COLO668 (cell line): ENCODE measurements at regions not wholly inside any gene's neighbourhood (a gene's known extent, or its start where the extent isn't known, plus 50 kb on each side); places are given as distances from the start of the nearest gene placed in this dataset.
"Not testable (repeated sequence)": the region's sequence is repeated elsewhere in the genome, so short reads cannot be mapped to it uniquely, and the experiment has no call there.

Experiments used
- DNase-seq: peaks from one replicate; lab custom pipeline; 2025; ENCODE audit not compliant: unreplicated experiment; lab: John Stamatoyannopoulos, UW

DNA sequence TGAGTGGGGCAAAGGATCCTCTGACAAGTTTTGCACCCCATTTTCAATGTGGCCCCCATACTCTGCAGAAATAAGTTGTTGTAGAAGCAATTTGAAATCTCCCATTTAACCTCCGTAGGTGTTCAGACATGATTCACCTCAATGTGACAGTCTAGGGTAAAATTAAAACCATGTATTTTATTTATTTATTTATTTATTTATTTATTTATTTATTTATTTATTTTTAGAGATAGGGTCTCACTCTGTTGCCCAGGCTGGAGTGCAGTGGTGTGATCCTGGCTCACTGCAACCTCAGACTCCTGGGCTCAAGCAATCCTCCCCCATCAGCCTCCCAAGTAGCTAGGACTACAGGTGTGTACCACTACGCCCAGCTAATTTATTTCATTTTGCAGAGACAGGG lies 122.8 kb upstream of the PRKCQ start:
- not testable (repeated sequence) for DNase-seq

DNA sequence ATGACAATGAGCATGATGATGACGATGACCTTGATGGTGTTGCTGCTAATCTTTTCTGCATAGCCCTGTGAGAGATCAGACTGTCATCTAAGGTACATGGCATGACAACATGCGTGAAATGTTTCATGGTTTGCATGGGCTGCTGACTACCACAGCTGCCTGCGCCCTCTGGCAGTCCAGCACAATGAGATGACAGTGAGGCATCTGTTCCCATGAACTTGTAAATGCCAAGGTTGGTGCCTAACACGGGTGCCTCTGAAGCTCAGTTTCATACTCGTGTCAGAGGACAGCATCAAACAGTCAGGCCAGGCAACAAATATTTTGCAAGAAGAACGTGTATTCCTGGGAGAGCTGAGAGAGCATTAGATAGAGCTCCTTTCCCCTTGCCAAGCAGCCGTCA lies 122.0 kb upstream of the PRKCQ start:
- no peak for DNase-seq

- DNase-seq, result no peak
Measured at GRCh38 chr10:6701289-6701688, 121.2 kb upstream of the PRKCQ start.

GRCh38 chr10:6700066-6700465 lies 120.0 kb upstream of the PRKCQ start:
- no peak for DNase-seq

DNA sequence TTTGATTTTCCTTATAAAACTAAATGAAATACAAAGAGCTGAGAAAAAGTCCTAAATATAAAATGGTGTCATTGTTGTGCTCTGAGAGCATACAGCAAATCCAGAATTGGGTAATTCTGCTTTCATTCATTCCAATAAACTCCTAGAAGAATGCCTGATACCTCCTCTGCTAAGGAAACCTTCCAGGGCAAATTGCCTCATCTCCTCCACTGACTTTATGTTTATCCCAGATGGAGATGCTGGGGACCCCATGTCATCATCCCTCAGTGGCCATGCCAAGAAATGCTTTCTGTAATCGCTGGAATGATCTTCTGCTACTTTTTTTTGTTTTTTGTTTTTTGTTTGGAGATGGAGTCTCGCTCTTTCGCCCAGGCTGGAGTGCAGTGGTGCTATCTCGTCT lies 119.3 kb upstream of the PRKCQ start:
- no peak for DNase-seq

- DNase-seq, result no peak
Measured at GRCh38 chr10:6695519-6695918, 115.4 kb upstream of the PRKCQ start.

DNA sequence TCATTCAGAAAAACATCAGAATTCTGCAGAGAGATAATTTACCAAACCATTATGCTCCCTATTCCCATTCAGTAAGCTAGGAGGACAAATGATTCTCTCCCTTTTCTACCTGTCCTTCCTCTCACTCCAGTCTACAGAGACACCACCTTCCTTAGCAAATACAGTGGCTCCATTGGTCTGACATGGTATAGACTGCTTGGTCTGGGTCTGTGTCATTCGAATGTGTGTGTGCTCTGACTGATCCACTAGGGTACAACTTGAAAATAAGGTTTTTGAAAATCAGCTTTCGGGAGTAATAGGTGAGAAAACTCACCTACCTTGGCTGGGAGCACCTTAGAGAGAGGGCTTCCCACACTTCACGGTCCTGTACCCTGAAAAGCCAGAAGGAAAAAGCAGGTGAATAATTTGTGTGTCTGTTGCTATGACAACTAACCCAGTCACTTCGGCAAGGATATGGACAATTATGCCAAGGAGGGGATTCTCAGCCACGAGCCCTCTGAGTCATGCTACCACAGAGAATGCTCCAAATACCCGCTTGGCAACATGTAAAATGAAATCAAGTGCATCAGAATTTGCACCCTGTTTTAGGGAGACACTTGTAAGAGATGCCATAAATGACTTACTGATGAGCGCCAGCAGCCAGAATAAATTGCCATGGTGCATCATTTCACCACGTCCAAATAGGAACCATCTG lies 114.5 kb upstream of the PRKCQ start:
- no peak for DNase-seq

GRCh38 chr10:6692856-6693255 lies 112.8 kb upstream of the PRKCQ start:
- no peak for DNase-seq

DNA sequence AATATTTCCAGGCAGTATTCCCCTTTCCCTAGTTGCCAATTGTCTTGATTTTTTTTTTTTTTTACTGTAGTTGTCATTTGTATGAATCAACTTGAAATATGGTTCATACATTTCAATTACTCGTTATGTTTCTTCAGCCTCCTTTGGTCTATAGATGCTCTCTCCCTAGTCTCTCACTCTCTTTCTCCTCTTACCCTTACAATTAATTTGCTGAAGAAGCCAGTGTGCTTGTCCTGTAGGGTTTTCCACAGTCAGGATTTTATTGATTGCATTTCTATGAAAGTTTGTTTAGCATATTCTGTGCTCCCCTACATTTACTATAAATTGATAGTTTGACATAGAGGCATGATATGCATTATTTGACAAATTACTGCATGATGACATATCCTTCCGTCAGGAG lies 112.0 kb upstream of the PRKCQ start:
- no peak for DNase-seq

- no peak for DNase-seq
Measured at GRCh38 chr10:6689036-6689435, 109.0 kb upstream of the PRKCQ start.

DNA sequence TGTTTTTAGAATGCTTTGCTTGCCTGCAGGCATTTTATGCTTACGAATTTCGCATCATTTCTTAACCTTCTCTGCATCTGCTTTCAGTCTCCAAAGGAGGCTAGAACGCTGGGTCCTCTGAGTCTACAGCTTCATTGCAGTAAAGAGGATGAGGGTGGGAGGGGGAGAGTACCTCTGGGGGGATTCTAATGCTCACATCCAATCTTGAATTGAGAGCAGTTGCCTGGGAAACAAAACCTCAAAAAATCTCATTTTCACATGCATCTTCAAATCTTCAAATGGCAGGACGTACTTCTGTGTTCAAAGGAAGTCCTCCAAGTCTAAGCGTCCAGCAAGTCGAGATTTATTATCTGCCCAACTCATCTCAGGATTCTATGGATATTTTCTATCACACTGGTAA lies 100.7 kb upstream of the PRKCQ start:
- no peak for DNase-seq

DNA sequence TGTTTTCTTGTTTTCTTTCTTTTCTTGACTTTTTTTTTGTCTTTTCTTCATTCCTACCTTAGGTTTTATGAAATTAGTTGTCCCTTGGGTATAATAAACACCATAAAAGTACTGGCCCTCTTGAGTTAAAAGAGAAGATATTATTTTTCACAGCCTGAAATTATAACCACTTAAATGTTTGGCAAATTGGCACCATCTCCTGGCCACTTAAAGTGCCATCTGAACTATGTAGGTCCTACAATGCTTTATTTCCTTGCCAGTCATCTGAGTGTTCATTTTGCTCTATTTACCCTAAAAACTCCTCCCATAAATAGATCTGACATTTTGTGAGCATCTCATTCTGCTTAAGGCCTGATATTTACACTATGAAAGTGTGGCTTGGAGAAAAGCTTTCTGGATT lies 98.9 kb upstream of the PRKCQ start:
- DNase-seq, result no peak

DNA sequence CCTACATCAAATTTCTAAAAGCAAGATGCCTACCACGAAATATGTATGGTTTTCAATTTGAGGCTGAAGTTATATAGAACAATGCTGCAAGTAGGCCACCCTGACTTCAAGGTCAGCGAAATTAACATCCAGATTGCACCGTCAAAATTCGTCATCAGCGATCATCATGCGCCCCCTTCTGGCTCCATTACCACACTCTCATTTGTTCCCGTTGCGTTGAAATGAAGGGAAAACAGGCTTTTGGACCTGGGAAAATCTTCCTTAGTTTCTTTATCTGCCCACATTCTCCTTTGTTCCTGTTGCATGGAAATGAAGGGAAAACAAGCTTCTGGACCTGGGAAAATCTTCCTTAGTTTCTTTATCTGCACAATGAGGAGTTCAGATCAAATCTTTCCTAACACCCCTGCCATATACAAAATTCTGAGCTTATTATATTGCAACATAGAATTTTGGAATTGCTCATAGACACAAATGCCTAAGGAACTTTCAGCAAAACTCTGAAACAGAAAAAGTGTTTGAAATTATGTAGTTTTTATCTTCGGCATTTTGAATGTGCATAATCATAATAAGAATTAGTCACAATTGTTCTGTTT lies 98.2 kb upstream of the PRKCQ start:
- peak; percentile 3 for DNase-seq

DNA sequence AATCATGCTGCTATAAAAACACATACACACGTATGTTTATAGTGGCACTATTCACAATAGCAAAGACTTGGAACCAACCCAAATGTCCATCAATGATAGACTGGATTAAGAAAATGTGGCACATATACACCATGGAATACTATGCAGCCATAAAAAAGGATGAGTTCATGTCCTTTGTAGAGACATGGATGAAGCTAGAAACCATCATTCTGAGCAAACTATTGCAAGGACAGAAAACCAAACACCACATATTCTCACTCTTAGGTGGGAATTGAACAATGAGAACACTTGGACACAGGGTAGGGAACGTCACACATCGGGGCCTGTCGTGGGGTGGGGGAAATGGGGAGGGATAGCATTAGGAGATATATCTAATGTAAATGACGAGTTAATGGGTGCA lies 97.1 kb upstream of the PRKCQ start:
- DNase-seq, result not testable (repeated sequence)

- DNase-seq, result no peak
Measured at GRCh38 chr10:6674291-6674690, 94.2 kb upstream of the PRKCQ start.

DNA sequence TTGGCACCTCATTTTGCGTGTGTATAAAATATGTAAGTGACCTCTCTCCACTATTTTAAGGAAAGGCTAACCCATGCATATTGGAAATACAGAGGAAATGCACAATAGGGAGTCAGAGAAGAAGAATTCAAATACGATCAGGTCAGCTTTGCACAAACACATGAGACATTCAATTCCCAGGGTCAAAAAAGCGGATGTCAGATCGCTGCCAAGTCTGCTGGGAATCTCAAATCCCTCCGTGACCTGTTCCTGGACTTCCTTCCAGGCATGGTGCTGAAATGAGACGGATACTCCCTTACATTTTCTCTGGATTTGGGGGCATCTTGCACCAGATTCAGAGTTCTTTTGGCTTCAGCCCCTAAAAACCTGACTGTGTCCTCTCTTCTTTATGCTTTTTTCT lies 91.9 kb upstream of the PRKCQ start:
- no peak for DNase-seq

DNA sequence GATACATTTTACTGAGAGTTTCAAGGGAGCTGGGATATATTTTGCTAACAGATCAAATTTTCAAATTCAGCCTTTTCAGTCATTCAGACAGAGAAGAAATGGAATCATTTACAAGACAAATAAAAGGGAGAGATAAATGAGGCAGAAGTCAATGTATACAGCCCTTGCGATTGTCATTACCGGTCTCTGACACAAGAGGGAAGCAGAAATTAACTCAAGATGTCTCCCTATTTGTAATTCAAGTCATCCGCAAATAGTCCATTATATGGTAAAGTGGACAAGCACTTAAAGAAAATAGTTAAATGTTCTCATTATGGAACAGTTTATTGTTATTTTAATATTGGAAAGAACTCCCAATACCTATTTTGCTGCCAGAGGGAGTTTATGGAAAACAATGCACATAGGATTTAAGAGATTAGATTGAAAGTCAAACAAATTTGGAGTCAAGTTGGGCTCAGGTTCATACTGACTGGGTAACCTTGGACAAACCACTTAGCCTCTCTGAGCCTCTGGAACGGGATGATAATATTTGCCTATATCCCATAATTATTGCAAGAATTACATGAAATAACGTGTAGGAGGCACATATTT lies 89.3 kb upstream of the PRKCQ start:
- no peak for DNase-seq

DNA sequence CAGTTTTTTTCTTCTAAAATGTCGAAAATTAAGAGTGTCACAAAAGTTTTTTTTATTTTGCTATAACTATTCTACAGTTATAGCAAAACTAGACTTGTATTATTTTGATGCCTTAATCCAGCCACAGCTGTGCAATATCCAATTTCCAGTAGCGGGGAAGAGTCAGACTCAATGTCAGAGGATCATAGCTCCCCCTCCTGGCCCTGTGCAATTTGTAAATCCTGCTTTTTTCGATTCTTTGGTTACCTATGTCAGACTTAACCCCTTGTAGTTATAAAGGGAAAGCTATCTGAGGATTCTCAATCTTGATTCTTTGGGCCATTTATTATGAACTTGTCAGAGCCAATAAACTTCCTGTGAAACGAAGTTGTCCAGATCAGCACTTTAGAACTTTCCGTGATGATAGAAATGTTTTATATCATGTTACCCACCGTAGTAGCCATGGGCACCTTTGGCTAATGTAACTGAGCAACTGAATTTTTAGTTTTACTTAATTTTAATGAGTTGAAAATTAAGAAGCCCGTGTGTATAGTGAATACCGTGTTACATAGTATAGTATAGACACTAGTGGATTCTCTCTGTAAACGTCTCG lies 87.7 kb upstream of the PRKCQ start:
- no peak for DNase-seq

GRCh38 chr10:6667150-6667549 lies 87.1 kb upstream of the PRKCQ start:
- DNase-seq, result no peak

- no peak for DNase-seq
Measured at GRCh38 chr10:6665847-6666246, 85.8 kb upstream of the PRKCQ start.

DNA sequence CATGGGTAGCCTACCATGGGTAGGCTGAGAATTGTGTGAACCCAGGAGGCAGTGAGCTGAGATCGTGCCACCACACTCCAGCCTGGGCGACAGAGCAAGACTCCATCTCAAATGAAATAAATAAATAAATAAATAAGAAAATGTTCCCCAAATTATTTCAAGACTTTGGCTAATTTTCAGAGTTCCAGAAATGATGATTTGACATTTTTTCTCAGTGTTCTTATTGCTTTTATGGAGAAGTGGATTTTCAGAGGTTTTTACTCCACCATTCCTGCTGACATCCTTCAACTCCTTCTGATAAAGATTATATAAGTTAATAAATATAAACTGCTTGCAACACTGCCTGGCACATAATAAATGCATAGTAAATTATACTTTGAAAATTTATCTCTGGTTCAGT lies 80.4 kb upstream of the PRKCQ start:
- no peak for DNase-seq

DNA sequence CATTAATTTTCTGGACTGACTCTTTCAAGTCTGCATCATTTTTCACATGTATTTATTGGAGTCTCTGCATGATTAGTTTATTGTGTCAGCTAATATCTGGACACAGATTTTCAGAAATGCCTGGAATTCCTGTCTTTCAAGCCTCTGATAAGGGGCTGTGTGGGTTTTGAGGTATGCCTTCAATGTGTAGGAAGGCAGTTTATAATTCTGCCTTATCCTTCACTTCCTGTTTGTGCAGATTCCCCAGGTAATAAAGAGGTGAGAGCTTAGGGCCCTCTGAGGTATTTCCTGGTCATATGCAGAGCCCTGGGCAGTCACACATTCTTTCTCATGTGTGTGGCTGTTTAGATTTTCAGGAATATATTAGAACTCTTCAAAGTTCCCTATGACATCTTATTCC lies 79.4 kb upstream of the PRKCQ start:
- DNase-seq, result no peak
